ENCODE measurements at regions not wholly inside any gene's neighbourhood (a gene's known extent, or its start where the extent isn't known, plus 50 kb on each side); places are given as distances from the start of the nearest gene placed in this dataset.

DNA sequence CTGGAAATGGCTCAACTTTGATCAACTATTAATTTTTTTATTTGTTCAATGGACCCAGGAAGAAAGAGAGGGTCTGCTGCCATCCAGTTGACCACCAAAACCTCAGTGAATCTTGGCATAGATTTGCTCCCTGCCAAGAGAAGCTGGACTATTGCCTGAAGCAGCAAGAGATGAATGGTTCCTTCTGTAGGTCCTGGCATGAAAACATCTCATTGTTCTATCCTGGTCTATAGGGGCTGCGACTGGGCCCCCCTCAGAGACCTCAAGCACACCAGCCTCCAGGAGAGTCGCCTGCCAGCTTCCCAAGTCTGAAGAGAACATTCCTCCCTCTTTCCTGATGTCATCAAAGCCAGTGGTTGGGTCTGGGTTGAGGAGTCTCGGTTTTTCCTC is 204.9 kb downstream of the TMX1 start:
- DNase-seq, result no peak
- no peaks in the 10 kb centered on the region for H3K36me3 ChIP-seq (replicated peaks in 1 of 2)
- no peaks in the 10 kb centered on the region for H3K27me3 ChIP-seq
- H3K9me3 ChIP-seq (replicated peaks in 1 of 3), result no peaks in the 10 kb centered on the region
- TF ChIP-seq, protein P1, sequence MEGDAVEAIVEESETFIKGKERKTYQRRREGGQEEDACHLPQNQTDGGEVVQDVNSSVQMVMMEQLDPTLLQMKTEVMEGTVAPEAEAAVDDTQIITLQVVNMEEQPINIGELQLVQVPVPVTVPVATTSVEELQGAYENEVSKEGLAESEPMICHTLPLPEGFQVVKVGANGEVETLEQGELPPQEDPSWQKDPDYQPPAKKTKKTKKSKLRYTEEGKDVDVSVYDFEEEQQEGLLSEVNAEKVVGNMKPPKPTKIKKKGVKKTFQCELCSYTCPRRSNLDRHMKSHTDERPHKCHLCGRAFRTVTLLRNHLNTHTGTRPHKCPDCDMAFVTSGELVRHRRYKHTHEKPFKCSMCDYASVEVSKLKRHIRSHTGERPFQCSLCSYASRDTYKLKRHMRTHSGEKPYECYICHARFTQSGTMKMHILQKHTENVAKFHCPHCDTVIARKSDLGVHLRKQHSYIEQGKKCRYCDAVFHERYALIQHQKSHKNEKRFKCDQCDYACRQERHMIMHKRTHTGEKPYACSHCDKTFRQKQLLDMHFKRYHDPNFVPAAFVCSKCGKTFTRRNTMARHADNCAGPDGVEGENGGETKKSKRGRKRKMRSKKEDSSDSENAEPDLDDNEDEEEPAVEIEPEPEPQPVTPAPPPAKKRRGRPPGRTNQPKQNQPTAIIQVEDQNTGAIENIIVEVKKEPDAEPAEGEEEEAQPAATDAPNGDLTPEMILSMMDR (IDR thresholded peaks at IDR 0.05), result no peak
- TF ChIP-seq POLR2A (IDR thresholded peaks at IDR 0.05), result no peak
- H3K27ac ChIP-seq, result no peak overlapping the region
- 79 to 91% (median 84%) methylated on average over 3 of the region's 3 CpGs for WGBS, 4 donors
- intact Hi-C loops (cut with DNase I), result no loop called here
- peaks cover 3 to 10% of the 10 kb centered on the region in 2 donors for H3K4me1 ChIP-seq (replicated peaks in 1 of 2)
- no peak overlapping the region for H3K4me3 ChIP-seq

DNA sequence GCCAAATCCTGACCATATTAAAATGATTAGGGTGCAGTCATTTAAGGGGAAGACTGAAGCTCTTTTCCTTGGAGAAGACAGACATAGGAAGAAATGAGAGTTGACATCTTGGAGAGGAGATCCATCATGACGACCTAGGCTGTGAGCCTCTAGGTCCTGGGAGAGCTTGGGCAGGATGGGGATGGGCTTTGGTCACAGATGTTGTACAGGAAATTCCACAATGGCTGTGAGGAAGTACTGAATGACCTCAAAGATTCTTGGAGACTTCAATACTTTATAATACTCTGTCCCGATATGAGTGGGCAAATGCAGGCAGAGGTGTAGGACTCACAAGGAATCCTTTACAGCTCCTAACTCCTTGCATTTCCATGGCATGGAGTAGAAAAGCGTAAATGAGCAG is 204.9 kb upstream of the FRMD6 start:
- no peaks in the 10 kb centered on the region for H3K27me3 ChIP-seq
- no peak for DNase-seq
- no peaks in the 10 kb centered on the region for H3K9me3 ChIP-seq (replicated peaks in 1 of 3)
- no peak overlapping the region for H3K4me3 ChIP-seq
- no peaks in the 10 kb centered on the region for H3K36me3 ChIP-seq (replicated peaks in 1 of 2)
- 73 to 83% (median 78%) methylated on average over 3 of the region's 3 CpGs for WGBS, 4 donors
- H3K27ac ChIP-seq, result no peak overlapping the region
- no peak for TF ChIP-seq POLR2A (IDR thresholded peaks at IDR 0.05)
- TF ChIP-seq, protein P1 (IDR thresholded peaks at IDR 0.05), result no peak
- H3K4me1 ChIP-seq (replicated peaks in 1 of 2), result peaks cover 3 to 10% of the 10 kb centered on the region in 2 donors
- intact Hi-C loops (cut with DNase I), result no loop called here

DNA sequence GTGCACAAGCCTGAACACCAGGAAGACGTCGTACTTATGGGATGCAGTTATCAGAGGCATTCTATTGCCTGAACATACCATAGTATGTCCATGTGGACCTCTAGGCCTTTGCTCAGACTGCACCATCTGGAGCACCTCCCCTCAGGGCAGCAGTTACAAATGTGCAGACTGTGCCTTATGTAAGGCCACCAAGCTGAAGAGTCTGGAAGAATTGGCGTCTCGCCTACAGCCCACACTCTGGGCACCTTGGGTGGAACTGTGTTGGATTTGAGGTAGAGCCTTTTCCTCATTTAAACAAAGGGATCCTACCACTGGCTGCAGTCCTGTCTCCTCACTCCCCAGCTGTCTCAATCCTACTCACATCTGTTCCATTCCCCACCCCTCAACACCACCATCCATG is 204.3 kb upstream of the FRMD6 start:
- no peak for DNase-seq
- no peaks in the 10 kb centered on the region for H3K36me3 ChIP-seq (replicated peaks in 1 of 2)
- no peak for TF ChIP-seq POLR2A (IDR thresholded peaks at IDR 0.05)
- TF ChIP-seq, protein P1 (IDR thresholded peaks at IDR 0.05), result no peak
- intact Hi-C loops (cut with DNase I), result no loop called here
- H3K4me1 ChIP-seq (replicated peaks in 1 of 2), result peaks cover 3 to 10% of the 10 kb centered on the region in 2 donors
- no peak overlapping the region for H3K27ac ChIP-seq
- H3K9me3 ChIP-seq (replicated peaks in 1 of 3), result no peaks in the 10 kb centered on the region
- H3K4me3 ChIP-seq, result no peak overlapping the region
- H3K27me3 ChIP-seq, result no peaks in the 10 kb centered on the region
- 89 to 94% (median 93%) methylated on average over 4 of the region's 4 CpGs for WGBS, 4 donors

DNA sequence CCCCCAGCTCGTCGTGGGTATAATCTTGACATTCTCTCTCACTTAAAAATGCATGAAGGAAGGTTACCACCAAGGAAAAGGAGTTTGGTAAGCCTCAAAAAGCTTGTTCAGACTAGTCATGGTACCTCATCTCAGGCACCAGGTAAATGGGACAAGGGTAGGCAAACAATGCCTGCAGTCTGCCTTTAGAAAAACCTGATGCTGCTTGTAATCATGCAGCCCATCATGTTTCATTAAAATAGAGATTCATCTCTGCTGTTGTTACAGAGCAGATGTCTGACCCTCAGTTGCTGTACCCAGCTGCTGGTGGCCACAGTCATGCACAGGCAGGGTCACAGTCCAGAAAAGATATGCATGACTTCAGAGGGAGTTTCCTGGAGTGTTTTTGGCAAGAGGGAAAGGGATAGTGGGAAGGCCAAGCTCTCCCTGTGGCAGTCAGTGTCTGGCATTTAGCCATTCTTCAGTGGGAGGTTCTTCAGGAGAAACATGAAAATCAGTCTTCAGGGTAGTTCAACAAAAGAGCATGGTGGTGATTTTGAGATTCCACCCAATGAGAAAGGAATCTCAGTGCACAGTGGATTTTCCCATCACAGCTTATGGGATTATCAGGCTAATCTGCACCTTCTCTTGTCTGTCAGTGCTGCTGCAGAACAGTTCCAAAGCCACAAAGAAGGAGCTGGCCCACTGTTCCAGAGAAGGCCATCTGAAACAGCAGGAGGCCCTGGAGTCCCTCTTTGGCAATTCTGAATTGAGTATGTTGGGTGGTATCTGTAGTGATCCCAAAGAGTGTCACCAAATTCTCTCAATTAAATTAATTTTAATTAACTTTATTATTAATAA is 202.7 kb upstream of the FRMD6 start:
- DNase-seq, result peak; percentile 38 to 87 (median 63)
- TF ChIP-seq, protein P1 (IDR thresholded peaks at IDR 0.05), result no peak
- TF ChIP-seq POLR2A (IDR thresholded peaks at IDR 0.05), result no peak
- Histone ChIP-seq H3K27me3 (no peaks in the 10 kb centered on the region), H3K27ac (peak overlapping the region in 1 of 5 donors; percentile 11), H3K4me1 (replicated peaks in 1 of 2) (peaks cover 3 to 10% of the 10 kb centered on the region in 2 donors), H3K9me3 (replicated peaks in 1 of 3) (no peaks in the 10 kb centered on the region), H3K36me3 (replicated peaks in 1 of 2) (no peaks in the 10 kb centered on the region), H3K4me3 (no peak overlapping the region)
- intact Hi-C loops (cut with DNase I), result no loop called here
- WGBS, 4 donors, result 58 to 90% (median 73%) methylated on average over 2 of the region's 2 CpGs

All from adrenal gland (tissue), 9 donors.